Loucy (cell line): ENCODE measurements at regions not wholly inside any gene's neighbourhood (a gene's known extent, or its start where the extent isn't known, plus 50 kb on each side); places are given as distances from the start of the nearest gene placed in this dataset.

Source experiments
- H2AFZ ChIP-seq: fragments of 200-600 bp; sonication (generic); 2 replicates; pipeline ENCODE4 v1.6.0; 2016; ENCODE audit warnings: antibody characterized with exemption, mild to moderate bottlenecking, low read length, moderate library complexity
- H3F3A ChIP-seq: fragments of 200-600 bp; 2 replicates; pipeline ENCODE4 v1.6.0; 2016; ENCODE audit warnings: antibody characterized with exemption, low read depth, mild to moderate bottlenecking
- H3K27me3 ChIP-seq: fragments of 200-600 bp; sonication (generic); 2 replicates; pipeline ENCODE4 v1.6.1; 2014; ENCODE audit warnings: low read length, mild to moderate bottlenecking; ENCODE audit not compliant: insufficient read depth, poor library complexity, severe bottlenecking
- H3K36me3 ChIP-seq: fragments of 200-600 bp; sonication (generic); 2 replicates; pipeline ENCODE4 v1.6.1; 2016; ENCODE audit warnings: low read length; ENCODE audit not compliant: insufficient read depth
- H3K4me1 ChIP-seq: fragments of 200-600 bp; sonication (generic); 2 replicates; pipeline ENCODE4 v1.5.1; 2014; ENCODE audit warnings: low read length, mild to moderate bottlenecking; ENCODE audit not compliant: insufficient read depth, poor library complexity, severe bottlenecking
- H3K4me2 ChIP-seq: fragments of 200-600 bp; sonication (generic); 2 replicates; pipeline ENCODE4 v1.6.0; 2014; ENCODE audit warnings: antibody characterized with exemption, low read length, low read depth, mild to moderate bottlenecking; ENCODE audit not compliant: poor library complexity, severe bottlenecking
- H3K4me3 ChIP-seq: fragments of 200-600 bp; sonication (generic); 2 replicates; pipeline ENCODE4 v1.5.1; 2014; ENCODE audit warnings: low read length, mild to moderate bottlenecking, mixed read lengths; ENCODE audit not compliant: poor library complexity, severe bottlenecking
- H3K79me2 ChIP-seq: fragments of 200-600 bp; sonication (generic); 2 replicates; pipeline ENCODE4 v1.6.1; 2014; ENCODE audit warnings: low read length; ENCODE audit not compliant: insufficient read depth
- H3K9ac ChIP-seq: fragments of 200-600 bp; sonication (generic); 2 replicates; pipeline ENCODE4 v1.6.0; 2014; ENCODE audit warnings: mild to moderate bottlenecking, low read depth, low read length, moderate library complexity; ENCODE audit not compliant: poor library complexity, severe bottlenecking
- H3K9me2 ChIP-seq: fragments of 200-600 bp; sonication (generic); replicated peaks from 2 replicates; pipeline ENCODE4 v1.6.1; 2016; ENCODE audit warnings: low read depth, low read length, mixed read lengths
- H3K9me3 ChIP-seq: fragments of 200-600 bp; sonication (generic); 2 replicates; pipeline ENCODE4 v1.6.1; 2014; ENCODE audit warnings: mild to moderate bottlenecking, antibody characterized with exemption, low read length, low read depth; ENCODE audit not compliant: insufficient read depth
- H4K20me1 ChIP-seq: fragments of 200-600 bp; sonication (generic); 2 replicates; pipeline ENCODE4 v1.6.0; 2014; ENCODE audit warnings: antibody characterized with exemption, low read length, mild to moderate bottlenecking; ENCODE audit not compliant: insufficient read depth, poor library complexity, severe bottlenecking
- CTCF ChIP-seq: fragments of 200-600 bp; sonication (generic); conservative IDR thresholded peaks from 2 replicates; pipeline ENCODE4 v1.5.1; 2014; ENCODE audit warnings: mild to moderate bottlenecking, antibody characterized with exemption, low read length
- EZH2phosphoT487 ChIP-seq: fragments of 200-600 bp; IDR thresholded peaks from 2 replicates; pipeline ENCODE4 v1.6.1; 2018; ENCODE audit warnings: antibody characterized with exemption, mild to moderate bottlenecking, moderate library complexity, borderline replicate concordance

- Histone ChIP-seq H3K27me3 (no peaks in the 10 kb centered on the region), H3K9ac (no peak overlapping the region), H3K9me2 (no peaks in the 10 kb centered on the region), H3K79me2 (no peaks in the 10 kb centered on the region), H3K4me3 (no peak overlapping the region), H2AFZ (no peak overlapping the region), H4K20me1 (no peaks in the 10 kb centered on the region), H3K36me3 (no peaks in the 10 kb centered on the region), H3F3A (no peaks in the 10 kb centered on the region), H3K9me3 (no peaks in the 10 kb centered on the region), H3K4me2 (no peak overlapping the region), H3K4me1 (no peaks in the 10 kb centered on the region)
- TF ChIP-seq CTCF (no peak), EZH2phosphoT487 (no peak)
Observed at GRCh38 chr5:8134609-8135008, 265.7 kb downstream of the MTRR start.

GRCh38 chr5:8135742-8136141 is 266.8 kb downstream of the MTRR start:
- no peaks in the 10 kb centered on the region for H3K79me2 ChIP-seq
- no peaks in the 10 kb centered on the region for H3K9me3 ChIP-seq
- H4K20me1 ChIP-seq = no peaks in the 10 kb centered on the region
- no peaks in the 10 kb centered on the region for H3K36me3 ChIP-seq
- H3K4me3 ChIP-seq = no peak overlapping the region
- no peaks in the 10 kb centered on the region for H3K27me3 ChIP-seq
- no peaks in the 10 kb centered on the region for H3K9me2 ChIP-seq
- no peaks in the 10 kb centered on the region for H3K4me1 ChIP-seq
- no peak overlapping the region for H3K4me2 ChIP-seq
- H3K9ac ChIP-seq = no peak overlapping the region
- TF ChIP-seq EZH2phosphoT487 (no peak), CTCF (no peak)
- no peaks in the 10 kb centered on the region for H3F3A ChIP-seq
- no peak overlapping the region for H2AFZ ChIP-seq

GRCh38 chr5:8136271-8136670 is 267.3 kb downstream of the MTRR start:
- Histone ChIP-seq H3K9me3 (no peaks in the 10 kb centered on the region), H3F3A (no peaks in the 10 kb centered on the region), H3K36me3 (no peaks in the 10 kb centered on the region), H2AFZ (no peak overlapping the region), H3K27me3 (no peaks in the 10 kb centered on the region), H4K20me1 (no peaks in the 10 kb centered on the region), H3K9me2 (no peaks in the 10 kb centered on the region), H3K9ac (no peak overlapping the region), H3K4me3 (no peak overlapping the region), H3K4me1 (no peaks in the 10 kb centered on the region), H3K79me2 (no peaks in the 10 kb centered on the region), H3K4me2 (no peak overlapping the region)
- TF ChIP-seq CTCF = no peak
- TF ChIP-seq EZH2phosphoT487 = no peak
